ENCODE measurements at regions not wholly inside any gene's neighbourhood (a gene's known extent, or its start where the extent isn't known, plus 50 kb on each side); places are given as distances from the start of the nearest gene placed in this dataset.

- TF ChIP-seq, protein P1, sequence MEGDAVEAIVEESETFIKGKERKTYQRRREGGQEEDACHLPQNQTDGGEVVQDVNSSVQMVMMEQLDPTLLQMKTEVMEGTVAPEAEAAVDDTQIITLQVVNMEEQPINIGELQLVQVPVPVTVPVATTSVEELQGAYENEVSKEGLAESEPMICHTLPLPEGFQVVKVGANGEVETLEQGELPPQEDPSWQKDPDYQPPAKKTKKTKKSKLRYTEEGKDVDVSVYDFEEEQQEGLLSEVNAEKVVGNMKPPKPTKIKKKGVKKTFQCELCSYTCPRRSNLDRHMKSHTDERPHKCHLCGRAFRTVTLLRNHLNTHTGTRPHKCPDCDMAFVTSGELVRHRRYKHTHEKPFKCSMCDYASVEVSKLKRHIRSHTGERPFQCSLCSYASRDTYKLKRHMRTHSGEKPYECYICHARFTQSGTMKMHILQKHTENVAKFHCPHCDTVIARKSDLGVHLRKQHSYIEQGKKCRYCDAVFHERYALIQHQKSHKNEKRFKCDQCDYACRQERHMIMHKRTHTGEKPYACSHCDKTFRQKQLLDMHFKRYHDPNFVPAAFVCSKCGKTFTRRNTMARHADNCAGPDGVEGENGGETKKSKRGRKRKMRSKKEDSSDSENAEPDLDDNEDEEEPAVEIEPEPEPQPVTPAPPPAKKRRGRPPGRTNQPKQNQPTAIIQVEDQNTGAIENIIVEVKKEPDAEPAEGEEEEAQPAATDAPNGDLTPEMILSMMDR (IDR thresholded peaks at IDR 0.05; ENCODE audit: insufficient read depth, low read length): no peak
- TF ChIP-seq REST (IDR thresholded peaks at IDR 0.05; ENCODE audit: insufficient replicate concordance, low read depth) (no peak), GABPA (IDR thresholded peaks at IDR 0.05; ENCODE audit: low read depth) (no peak)
Measured at GRCh38 chr4:10981576-10981975, 297.0 kb upstream of the CLNK start.
